ENCODE measurements at regions not wholly inside any gene's neighbourhood (a gene's known extent, or its start where the extent isn't known, plus 50 kb on each side); places are given as distances from the start of the nearest gene placed in this dataset.

DNA sequence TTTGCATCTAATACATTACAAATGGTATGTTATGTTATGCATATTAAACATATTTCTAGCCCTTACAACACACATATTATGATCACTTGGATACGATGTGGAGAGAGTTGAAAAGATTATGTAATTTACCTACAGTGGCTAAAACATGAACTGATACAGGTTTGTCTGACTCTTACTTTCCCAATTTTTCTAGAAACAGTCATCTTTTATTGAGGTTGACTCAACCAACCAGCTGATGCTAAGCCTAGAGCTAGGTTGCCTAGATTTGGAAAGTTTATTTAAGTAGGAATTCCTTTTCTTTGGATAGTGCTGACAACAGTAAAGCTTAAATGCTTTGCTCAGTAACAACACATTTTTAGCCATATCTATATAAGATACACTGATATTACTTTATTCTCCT lies 1215.1 kb downstream of the ADGRL3 start (continued):
- TF ChIP-seq, protein P1, sequence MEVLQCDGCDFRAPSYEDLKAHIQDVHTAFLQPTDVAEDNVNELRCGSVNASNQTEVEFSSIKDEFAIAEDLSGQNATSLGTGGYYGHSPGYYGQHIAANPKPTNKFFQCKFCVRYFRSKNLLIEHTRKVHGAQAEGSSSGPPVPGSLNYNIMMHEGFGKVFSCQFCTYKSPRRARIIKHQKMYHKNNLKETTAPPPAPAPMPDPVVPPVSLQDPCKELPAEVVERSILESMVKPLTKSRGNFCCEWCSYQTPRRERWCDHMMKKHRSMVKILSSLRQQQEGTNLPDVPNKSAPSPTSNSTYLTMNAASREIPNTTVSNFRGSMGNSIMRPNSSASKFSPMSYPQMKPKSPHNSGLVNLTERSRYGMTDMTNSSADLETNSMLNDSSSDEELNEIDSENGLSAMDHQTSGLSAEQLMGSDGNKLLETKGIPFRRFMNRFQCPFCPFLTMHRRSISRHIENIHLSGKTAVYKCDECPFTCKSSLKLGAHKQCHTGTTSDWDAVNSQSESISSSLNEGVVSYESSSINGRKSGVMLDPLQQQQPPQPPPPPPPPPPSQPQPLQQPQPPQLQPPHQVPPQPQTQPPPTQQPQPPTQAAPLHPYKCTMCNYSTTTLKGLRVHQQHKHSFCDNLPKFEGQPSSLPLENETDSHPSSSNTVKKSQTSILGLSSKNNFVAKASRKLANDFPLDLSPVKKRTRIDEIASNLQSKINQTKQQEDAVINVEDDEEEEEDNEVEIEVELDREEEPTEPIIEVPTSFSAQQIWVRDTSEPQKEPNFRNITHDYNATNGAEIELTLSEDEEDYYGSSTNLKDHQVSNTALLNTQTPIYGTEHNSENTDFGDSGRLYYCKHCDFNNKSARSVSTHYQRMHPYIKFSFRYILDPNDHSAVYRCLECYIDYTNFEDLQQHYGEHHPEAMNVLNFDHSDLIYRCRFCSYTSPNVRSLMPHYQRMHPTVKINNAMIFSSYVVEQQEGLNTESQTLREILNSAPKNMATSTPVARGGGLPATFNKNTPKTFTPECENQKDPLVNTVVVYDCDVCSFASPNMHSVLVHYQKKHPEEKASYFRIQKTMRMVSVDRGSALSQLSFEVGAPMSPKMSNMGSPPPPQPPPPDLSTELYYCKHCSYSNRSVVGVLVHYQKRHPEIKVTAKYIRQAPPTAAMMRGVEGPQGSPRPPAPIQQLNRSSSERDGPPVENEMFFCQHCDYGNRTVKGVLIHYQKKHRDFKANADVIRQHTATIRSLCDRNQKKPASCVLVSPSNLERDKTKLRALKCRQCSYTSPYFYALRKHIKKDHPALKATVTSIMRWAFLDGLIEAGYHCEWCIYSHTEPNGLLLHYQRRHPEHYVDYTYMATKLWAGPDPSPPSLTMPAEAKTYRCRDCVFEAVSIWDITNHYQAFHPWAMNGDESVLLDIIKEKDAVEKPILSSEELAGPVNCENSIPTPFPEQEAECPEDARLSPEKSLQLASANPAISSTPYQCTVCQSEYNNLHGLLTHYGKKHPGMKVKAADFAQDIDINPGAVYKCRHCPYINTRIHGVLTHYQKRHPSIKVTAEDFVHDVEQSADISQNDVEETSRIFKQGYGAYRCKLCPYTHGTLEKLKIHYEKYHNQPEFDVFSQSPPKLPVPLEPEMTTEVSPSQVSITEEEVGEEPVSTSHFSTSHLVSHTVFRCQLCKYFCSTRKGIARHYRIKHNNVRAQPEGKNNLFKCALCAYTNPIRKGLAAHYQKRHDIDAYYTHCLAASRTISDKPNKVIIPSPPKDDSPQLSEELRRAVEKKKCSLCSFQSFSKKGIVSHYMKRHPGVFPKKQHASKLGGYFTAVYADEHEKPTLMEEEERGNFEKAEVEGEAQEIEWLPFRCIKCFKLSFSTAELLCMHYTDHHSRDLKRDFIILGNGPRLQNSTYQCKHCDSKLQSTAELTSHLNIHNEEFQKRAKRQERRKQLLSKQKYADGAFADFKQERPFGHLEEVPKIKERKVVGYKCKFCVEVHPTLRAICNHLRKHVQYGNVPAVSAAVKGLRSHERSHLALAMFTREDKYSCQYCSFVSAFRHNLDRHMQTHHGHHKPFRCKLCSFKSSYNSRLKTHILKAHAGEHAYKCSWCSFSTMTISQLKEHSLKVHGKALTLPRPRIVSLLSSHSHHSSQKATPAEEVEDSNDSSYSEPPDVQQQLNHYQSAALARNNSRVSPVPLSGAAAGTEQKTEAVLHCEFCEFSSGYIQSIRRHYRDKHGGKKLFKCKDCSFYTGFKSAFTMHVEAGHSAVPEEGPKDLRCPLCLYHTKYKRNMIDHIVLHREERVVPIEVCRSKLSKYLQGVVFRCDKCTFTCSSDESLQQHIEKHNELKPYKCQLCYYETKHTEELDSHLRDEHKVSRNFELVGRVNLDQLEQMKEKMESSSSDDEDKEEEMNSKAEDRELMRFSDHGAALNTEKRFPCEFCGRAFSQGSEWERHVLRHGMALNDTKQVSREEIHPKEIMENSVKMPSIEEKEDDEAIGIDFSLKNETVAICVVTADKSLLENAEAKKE (CRISPR knock-in tag; IDR thresholded peaks at IDR 0.05), result no peak
- TF ChIP-seq NANOG (IDR thresholded peaks at IDR 0.05; ENCODE audit: borderline replicate concordance) (no peak), EZH2phosphoT487 (IDR thresholded peaks at IDR 0.05; ENCODE audit: unreplicated experiment) (no peak), ZNF114 (CRISPR knock-in tag; IDR thresholded peaks at IDR 0.05) (no peak), EZH2 (IDR thresholded peaks at IDR 0.05; ENCODE audit: low read depth, unreplicated experiment) (no peak), JUNB (IDR thresholded peaks at IDR 0.05; ENCODE audit: unreplicated experiment) (no peak)
- TF ChIP-seq, protein P2, sequence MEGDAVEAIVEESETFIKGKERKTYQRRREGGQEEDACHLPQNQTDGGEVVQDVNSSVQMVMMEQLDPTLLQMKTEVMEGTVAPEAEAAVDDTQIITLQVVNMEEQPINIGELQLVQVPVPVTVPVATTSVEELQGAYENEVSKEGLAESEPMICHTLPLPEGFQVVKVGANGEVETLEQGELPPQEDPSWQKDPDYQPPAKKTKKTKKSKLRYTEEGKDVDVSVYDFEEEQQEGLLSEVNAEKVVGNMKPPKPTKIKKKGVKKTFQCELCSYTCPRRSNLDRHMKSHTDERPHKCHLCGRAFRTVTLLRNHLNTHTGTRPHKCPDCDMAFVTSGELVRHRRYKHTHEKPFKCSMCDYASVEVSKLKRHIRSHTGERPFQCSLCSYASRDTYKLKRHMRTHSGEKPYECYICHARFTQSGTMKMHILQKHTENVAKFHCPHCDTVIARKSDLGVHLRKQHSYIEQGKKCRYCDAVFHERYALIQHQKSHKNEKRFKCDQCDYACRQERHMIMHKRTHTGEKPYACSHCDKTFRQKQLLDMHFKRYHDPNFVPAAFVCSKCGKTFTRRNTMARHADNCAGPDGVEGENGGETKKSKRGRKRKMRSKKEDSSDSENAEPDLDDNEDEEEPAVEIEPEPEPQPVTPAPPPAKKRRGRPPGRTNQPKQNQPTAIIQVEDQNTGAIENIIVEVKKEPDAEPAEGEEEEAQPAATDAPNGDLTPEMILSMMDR (conservative IDR thresholded peaks at IDR 0.05; ENCODE audit: low read depth in 2 of 2), result no peak

DNA sequence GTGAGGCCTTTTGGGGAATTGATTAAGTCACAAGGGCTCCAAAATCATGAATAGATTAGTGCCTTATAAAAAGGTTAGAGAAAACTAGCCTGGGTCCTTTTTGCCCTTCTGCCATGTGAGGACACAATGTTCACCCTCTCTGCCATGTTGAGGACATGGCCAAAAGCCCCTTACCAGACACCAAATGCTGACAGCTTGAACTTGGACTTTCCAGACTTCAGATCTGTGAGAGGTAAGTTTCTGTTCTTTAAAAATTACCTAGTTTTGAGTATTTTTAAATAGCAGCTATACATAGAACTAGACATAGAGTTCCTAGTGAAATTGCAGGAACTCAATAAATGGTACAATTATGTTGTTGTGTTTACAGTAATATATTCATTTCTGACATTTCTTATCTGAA lies 1214.4 kb downstream of the ADGRL3 start:
- H3K4me1 ChIP-seq (ENCODE audit: insufficient read depth), result no peaks in the 10 kb centered on the region
- Mint-ChIP-seq H3K9me3 (no peaks in the 10 kb centered on the region), H3K4me1 (no peaks in the 10 kb centered on the region), H3K36me3 (ENCODE audit: low read depth) (no peaks in the 10 kb centered on the region), H3K27ac (no peak overlapping the region), H3K4me3 (no peak overlapping the region), H3K27me3 (ENCODE audit: insufficient read depth, low read depth, poor library complexity) (peaks cover 2% of the 10 kb centered on the region)
- no peaks in the 10 kb centered on the region for H3F3A ChIP-seq (replicated peaks; ENCODE audit: low read depth)
- H3K4me2 ChIP-seq, result no peak overlapping the region
- no peaks in the 10 kb centered on the region for H3K36me3 ChIP-seq (ENCODE audit: insufficient read depth)
- no peak overlapping the region for H2AFZ ChIP-seq
- DNase-seq (ENCODE audit: low spot score), result no peak
- H3K4me3 ChIP-seq, result no peak overlapping the region
- H3K27ac ChIP-seq (ENCODE audit: low read depth), result no peak overlapping the region
- no peak for ATAC-seq
- H4K20me1 ChIP-seq (replicated peaks; ENCODE audit: insufficient read depth), result no peaks in the 10 kb centered on the region
- H3K27me3 ChIP-seq (ENCODE audit: insufficient read depth), result no peaks in the 10 kb centered on the region
- 0 out of 2 replicates have a peak, but pooled peaks cover 8% of the 10 kb centered on the region for H3K9me2 ChIP-seq (ENCODE audit: insufficient read depth)
- H3K79me2 ChIP-seq (replicated peaks; ENCODE audit: insufficient read depth), result no peaks in the 10 kb centered on the region
- TF ChIP-seq EZH2 (IDR thresholded peaks at IDR 0.05; ENCODE audit: low read depth, unreplicated experiment) (no peak), POLR2AphosphoS5 (IDR thresholded peaks at IDR 0.05; ENCODE audit: low read depth) (no peak), STAT1 (IDR thresholded peaks at IDR 0.05; ENCODE audit: unreplicated experiment) (no peak), ZNF331 (CRISPR knock-in tag; IDR thresholded peaks at IDR 0.05; ENCODE audit: low read depth) (no peak), JUNB (IDR thresholded peaks at IDR 0.05; ENCODE audit: unreplicated experiment) (no peak), EZH2phosphoT487 (IDR thresholded peaks at IDR 0.05; ENCODE audit: unreplicated experiment) (no peak), CREB1 (CRISPR knock-in tag; IDR thresholded peaks at IDR 0.05; ENCODE audit: low read depth) (no peak), NANOG (IDR thresholded peaks at IDR 0.05; ENCODE audit: borderline replicate concordance) (no peak)
- TF ChIP-seq, protein P3, sequence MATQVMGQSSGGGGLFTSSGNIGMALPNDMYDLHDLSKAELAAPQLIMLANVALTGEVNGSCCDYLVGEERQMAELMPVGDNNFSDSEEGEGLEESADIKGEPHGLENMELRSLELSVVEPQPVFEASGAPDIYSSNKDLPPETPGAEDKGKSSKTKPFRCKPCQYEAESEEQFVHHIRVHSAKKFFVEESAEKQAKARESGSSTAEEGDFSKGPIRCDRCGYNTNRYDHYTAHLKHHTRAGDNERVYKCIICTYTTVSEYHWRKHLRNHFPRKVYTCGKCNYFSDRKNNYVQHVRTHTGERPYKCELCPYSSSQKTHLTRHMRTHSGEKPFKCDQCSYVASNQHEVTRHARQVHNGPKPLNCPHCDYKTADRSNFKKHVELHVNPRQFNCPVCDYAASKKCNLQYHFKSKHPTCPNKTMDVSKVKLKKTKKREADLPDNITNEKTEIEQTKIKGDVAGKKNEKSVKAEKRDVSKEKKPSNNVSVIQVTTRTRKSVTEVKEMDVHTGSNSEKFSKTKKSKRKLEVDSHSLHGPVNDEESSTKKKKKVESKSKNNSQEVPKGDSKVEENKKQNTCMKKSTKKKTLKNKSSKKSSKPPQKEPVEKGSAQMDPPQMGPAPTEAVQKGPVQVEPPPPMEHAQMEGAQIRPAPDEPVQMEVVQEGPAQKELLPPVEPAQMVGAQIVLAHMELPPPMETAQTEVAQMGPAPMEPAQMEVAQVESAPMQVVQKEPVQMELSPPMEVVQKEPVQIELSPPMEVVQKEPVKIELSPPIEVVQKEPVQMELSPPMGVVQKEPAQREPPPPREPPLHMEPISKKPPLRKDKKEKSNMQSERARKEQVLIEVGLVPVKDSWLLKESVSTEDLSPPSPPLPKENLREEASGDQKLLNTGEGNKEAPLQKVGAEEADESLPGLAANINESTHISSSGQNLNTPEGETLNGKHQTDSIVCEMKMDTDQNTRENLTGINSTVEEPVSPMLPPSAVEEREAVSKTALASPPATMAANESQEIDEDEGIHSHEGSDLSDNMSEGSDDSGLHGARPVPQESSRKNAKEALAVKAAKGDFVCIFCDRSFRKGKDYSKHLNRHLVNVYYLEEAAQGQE (IDR thresholded peaks at IDR 0.05; ENCODE audit: unreplicated experiment), result no peak
- TF ChIP-seq, protein P4, sequence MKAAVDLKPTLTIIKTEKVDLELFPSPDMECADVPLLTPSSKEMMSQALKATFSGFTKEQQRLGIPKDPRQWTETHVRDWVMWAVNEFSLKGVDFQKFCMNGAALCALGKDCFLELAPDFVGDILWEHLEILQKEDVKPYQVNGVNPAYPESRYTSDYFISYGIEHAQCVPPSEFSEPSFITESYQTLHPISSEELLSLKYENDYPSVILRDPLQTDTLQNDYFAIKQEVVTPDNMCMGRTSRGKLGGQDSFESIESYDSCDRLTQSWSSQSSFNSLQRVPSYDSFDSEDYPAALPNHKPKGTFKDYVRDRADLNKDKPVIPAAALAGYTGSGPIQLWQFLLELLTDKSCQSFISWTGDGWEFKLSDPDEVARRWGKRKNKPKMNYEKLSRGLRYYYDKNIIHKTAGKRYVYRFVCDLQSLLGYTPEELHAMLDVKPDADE (IDR thresholded peaks at IDR 0.05), result no peak
